NCI-H446 treated with DMSO at 0.1 percent for 48 hours (cell line): ENCODE measurements at regions not wholly inside any gene's neighbourhood (a gene's known extent, or its start where the extent isn't known, plus 50 kb on each side); places are given as distances from the start of the nearest gene placed in this dataset.
"Not testable (repeated sequence)": the region's sequence is repeated elsewhere in the genome, so short reads cannot be mapped to it uniquely, and the experiment has no call there.

Experiments used
- DNase-seq: peaks from one replicate; lab custom pipeline; 2025; lab: John Stamatoyannopoulos, UW

DNA sequence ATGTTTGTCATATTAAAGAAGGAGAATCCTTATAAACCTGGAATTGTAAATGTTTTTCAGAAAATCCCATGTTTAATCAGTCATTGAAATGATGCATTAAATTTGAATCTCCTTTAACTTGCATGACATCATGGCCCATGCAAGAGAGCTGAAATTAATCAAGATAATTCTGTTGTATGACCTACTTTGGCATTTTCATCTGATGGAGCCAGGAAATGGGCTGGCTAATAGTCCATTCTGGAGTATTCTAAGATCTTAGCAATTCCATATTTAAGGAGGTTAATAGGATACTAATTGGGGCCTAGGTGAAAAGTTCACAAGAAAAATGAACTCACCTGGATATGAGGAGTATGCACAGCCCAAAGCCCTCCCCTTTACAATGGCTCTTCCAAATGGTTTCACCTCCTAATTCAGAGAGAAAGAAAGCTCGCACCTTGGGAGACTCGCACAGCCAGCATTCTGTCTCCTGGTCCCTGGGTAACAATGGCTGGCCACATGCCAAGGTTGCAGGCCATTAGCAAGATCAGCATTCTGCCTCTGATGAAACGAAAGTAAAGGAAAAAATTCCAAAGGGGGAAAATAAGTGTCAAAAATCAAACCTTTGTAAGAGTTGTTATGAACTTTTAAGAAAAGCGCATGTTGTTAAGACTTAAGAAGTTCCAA, 786.4 kb downstream of the MCTP2 start:
- DNase-seq, result no peak

- no peak for DNase-seq
These were observed 787.7 kb downstream of the MCTP2 start for GRCh38 chr15:95018888-95019545.

DNA sequence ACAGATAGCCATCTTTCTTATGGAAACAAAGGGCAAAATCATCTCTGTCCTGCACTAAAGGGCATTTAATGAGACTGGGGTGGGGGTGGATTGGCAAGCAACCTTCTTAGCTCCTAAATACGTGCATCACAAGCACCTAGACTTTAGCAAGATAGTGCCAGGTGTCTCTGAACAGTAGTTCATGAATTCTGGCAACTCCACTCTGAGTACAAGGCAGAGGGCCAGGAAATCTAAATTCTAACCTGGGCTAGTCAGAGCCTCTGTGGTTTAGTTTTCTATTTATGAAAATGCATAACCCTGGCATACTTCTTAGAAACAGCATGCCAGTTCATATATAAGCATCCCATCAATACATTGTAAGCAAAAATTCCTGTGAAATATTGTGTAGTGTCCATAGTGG, 788.5 kb downstream of the MCTP2 start:
- DNase-seq, result no peak

- no peak for DNase-seq
These were observed 790.5 kb downstream of the MCTP2 start for GRCh38 chr15:95021816-95022215.

DNA sequence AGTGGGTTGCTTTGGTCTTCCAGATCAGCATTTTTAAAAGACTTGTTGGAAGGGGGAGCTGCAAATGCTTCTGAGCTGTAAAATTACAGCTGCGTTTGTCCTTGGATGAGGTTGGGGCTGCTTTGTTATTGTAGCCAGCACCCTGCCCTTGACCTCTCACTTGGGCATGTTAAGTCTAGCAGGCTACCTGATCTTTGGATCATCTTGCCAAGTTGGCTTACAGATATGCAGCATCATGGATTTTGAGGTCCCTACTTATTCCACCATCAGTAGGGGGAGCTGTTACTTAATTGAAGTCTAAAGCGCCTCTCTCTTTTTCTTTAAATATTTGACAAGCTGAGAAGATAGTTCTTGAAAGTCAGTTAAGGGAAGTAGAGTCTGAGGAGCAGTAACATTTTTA, 793.0 kb downstream of the MCTP2 start:
- no peak for DNase-seq

DNA sequence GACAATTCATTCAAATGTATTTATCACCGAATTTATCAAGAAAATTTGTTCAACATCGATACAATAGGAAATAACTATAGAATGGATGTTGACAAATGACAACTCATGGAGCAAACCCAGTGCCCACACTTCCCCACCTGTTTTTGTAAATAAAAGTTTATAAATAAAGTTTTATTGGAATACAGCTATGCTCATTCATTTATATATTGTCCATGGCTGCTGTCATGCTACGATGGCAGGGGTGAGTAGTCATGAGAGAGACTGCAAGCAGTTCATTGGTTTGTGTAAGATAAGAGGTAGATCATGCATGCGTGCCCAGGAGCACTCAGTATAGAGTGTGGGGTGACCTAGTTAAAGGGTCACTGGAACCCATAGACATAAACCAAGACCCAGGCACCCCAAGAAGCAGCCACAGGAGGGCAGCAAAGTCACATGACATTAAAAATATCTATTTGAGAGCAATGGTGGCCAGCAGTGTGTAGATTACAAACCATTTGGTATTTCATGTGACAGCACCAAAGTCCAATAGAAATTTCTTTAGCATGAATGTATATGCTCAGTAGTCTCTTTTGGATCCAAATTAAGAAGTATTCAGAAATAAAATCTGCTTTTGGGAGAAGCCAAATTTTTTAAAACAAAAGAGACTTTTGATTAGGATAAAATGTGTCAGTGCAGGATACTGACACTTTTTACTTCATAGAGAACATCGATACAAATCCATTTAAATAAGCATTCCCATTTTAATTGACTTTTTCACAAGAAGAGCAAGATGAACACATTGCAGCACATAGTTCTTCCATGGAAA, 794.8 kb downstream of the MCTP2 start:
- DNase-seq, result no peak

DNA sequence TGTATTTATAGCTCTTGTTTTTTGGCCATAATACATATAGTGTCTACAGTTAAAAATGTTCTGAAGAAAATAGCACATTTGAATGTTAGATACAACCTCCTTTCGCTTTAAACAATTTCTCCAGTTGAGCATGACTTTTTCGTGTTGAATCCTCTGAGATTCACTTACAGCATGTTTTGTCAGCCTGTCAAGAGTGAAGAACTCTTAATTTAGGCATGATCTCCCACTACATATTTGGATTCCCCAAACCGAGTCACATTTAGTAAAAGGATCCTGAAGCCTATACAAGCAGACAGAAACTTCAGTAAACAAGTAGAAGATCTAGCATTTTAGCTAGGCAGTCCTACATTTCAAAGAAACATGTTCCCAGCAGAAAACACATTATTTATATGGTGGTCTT, 796.6 kb downstream of the MCTP2 start:
- no peak for DNase-seq

- no peak for DNase-seq
These were observed 800.8 kb downstream of the MCTP2 start for GRCh38 chr15:95032156-95032555.

DNA sequence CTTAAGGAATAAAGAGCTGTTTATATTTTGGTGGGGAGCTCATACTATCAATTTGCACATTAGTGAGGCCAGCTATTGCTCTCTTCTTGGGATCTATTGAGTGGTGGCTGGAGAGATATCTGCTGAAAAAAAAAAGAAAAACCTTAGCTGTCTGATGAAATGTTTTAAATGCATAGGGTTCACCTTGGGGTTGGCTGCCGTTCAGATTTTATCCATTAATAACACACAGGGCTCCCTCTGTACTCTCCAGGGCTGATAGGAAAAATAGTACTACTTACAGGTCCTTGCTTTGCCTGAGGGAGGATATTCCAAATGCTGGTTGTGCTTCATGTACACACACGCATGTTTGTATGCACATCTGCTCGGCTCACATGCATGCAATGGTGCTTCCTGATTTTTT, 803.7 kb downstream of the MCTP2 start:
- DNase-seq, result no peak

- no peak for DNase-seq
These were observed 809.9 kb downstream of the MCTP2 start for GRCh38 chr15:95041297-95041696.

- DNase-seq, result not testable (repeated sequence)
These were observed 812.0 kb downstream of the MCTP2 start for GRCh38 chr15:95043236-95043932.

GRCh38 chr15:95043933-95044313, 812.6 kb downstream of the MCTP2 start:
- no peak for DNase-seq

- no peak for DNase-seq
These were observed 813.5 kb downstream of the MCTP2 start for GRCh38 chr15:95044745-95045417.

- no peak for DNase-seq
These were observed 820.5 kb downstream of the MCTP2 start for GRCh38 chr15:95051861-95052260.

GRCh38 chr15:95059346-95059905, 828.1 kb downstream of the MCTP2 start:
- no peak for DNase-seq

- no peak for DNase-seq
These were observed 837.5 kb downstream of the MCTP2 start for GRCh38 chr15:95068701-95069521.

- DNase-seq, result no peak
These were observed 844.7 kb downstream of the MCTP2 start for GRCh38 chr15:95075792-95076677.

DNA sequence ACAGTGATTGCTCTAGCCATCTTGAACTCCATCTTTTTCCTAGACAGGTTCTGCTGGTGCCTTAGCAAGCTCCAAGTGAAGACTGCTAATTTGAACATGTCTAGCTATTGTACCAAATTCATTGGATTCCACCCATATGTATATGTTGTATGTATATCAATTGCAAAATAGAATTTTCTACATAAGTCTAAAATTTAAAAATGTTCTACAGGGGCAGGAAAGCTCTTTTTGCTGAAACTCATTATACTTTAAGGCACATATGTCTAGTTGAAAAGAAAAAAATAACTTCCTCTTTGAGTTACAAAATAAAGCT, 845.3 kb downstream of the MCTP2 start:
- DNase-seq, result no peak

- no peak for DNase-seq
These were observed 846.6 kb downstream of the MCTP2 start for GRCh38 chr15:95078003-95078402.

GRCh38 chr15:95080228-95080627, 848.9 kb downstream of the MCTP2 start:
- not testable (repeated sequence) for DNase-seq
